MM.1S (cell line): ENCODE measurements at regions not wholly inside any gene's neighbourhood (a gene's known extent, or its start where the extent isn't known, plus 50 kb on each side); places are given as distances from the start of the nearest gene placed in this dataset.

Experiments
- DNase-seq: peaks from one replicate; pipeline ENCODE4 v3.0.0-alpha.2; 2015
- H2AFZ ChIP-seq: fragments of 300-600 bp; sonication (generic); 2 replicates; pipeline ENCODE4 v1.6.0; 2016; ENCODE audit warnings: antibody characterized with exemption, low read length
- H3F3A ChIP-seq: fragments of 300-600 bp; sonication (generic); 2 replicates; pipeline ENCODE4 v1.6.1; 2016; ENCODE audit warnings: mild to moderate bottlenecking, antibody characterized with exemption, low read length, moderate library complexity, mixed read lengths; ENCODE audit not compliant: insufficient read depth
- H3K27ac ChIP-seq: fragments of 300-600 bp; sonication (generic); 2 replicates; pipeline ENCODE4 v1.5.1; 2016; ENCODE audit warnings: mild to moderate bottlenecking, low read length
- H3K27me3 ChIP-seq: fragments of 300-600 bp; sonication (generic); replicated peaks from 2 replicates; pipeline ENCODE4 v1.6.0; 2016; ENCODE audit warnings: low read length; ENCODE audit not compliant: insufficient read depth
- H3K36me3 ChIP-seq: fragments of 300-600 bp; sonication (generic); replicated peaks from 2 replicates; pipeline ENCODE4 v1.6.1; 2016; ENCODE audit warnings: mild to moderate bottlenecking, low read length, mixed read lengths; ENCODE audit not compliant: insufficient read depth
- H3K4me1 ChIP-seq: fragments of 300-600 bp; sonication (generic); 2 replicates; pipeline ENCODE4 v1.6.1; 2016; ENCODE audit warnings: low read length, mixed read lengths
- H3K4me2 ChIP-seq: fragments of 300-600 bp; sonication (generic); 2 replicates; pipeline ENCODE4 v1.6.0; 2016; ENCODE audit warnings: low read depth, low read length
- H3K4me3 ChIP-seq: fragments of 300-600 bp; sonication (generic); 2 replicates; pipeline ENCODE4 v1.5.1; 2016; ENCODE audit warnings: low read length, mixed read lengths
- H3K79me2 ChIP-seq: fragments of 300-600 bp; sonication (generic); 2 replicates; pipeline ENCODE4 v1.6.1; 2016; ENCODE audit warnings: mixed run types, low read length, mixed read lengths
- H3K9ac ChIP-seq: fragments of 300-600 bp; sonication (generic); 2 replicates; pipeline ENCODE4 v1.6.1; 2016; ENCODE audit warnings: low read length, mixed read lengths
- H3K9me2 ChIP-seq: fragments of 300-600 bp; sonication (generic); replicated peaks from 2 replicates; pipeline ENCODE4 v1.6.1; 2016; ENCODE audit warnings: mild to moderate bottlenecking, low read length, mixed read lengths; ENCODE audit not compliant: insufficient read depth
- H3K9me3 ChIP-seq: fragments of 300-600 bp; sonication (generic); replicated peaks from 2 replicates; pipeline ENCODE4 v1.6.1; 2016; ENCODE audit warnings: mild to moderate bottlenecking, low read length, mixed read lengths; ENCODE audit not compliant: insufficient read depth
- H4K20me1 ChIP-seq: fragments of 300-600 bp; sonication (generic); 2 replicates; pipeline ENCODE4 v1.6.1; 2016; ENCODE audit warnings: mild to moderate bottlenecking, low read length, moderate library complexity, mixed read lengths; ENCODE audit not compliant: insufficient read depth
- EZH2 ChIP-seq: fragments of 300-600 bp; sonication (generic); optimal IDR thresholded peaks from 2 replicates; pipeline ENCODE3; 2017; ENCODE audit warnings: low read depth, mild to moderate bottlenecking, antibody characterized with exemption, low read length, mixed read lengths
- EZH2phosphoT487 ChIP-seq: fragments of 300-600 bp; sonication (generic); IDR thresholded peaks from 2 replicates; pipeline ENCODE4 v1.6.1; 2018; ENCODE audit warnings: antibody characterized with exemption, low read length
- TF ChIP-seq, protein P1 (sequence below): fragments of 300-600 bp; sonication (generic); IDR thresholded peaks from 2 replicates; pipeline ENCODE4 v1.5.1; 2016; ENCODE audit warnings: antibody characterized with exemption, low read length, mixed read lengths

DNA sequence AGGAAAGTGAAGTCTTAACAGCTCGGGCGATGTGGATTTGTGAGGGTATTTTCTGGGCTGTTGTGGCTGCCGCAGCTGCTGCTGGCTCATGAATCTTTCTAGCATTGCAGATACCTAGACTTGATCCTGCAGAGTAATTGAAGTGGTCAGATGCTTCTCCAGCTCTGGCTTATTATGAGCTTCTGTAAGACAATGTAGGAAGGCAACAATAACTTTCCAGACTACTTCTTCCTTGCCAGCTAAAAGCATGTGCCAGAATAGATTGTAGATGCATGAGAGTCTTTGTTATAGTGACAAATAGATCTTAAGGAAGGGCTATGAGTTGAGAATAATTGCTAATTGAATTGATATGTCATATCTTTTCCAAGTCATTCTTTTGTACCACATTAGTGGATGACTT, 461.4 kb upstream of the POT1 start:
- H4K20me1 ChIP-seq: no peaks in the 10 kb centered on the region
- no peak overlapping the region for H3K27ac ChIP-seq
- H3K79me2 ChIP-seq: no peaks in the 10 kb centered on the region
- no peak overlapping the region for H3K4me3 ChIP-seq
- H2AFZ ChIP-seq: no peak overlapping the region
- no peaks in the 10 kb centered on the region for H3K4me1 ChIP-seq
- H3K27me3 ChIP-seq: no peaks in the 10 kb centered on the region
- no peak overlapping the region for H3K9ac ChIP-seq
- no peaks in the 10 kb centered on the region for H3K9me3 ChIP-seq
- no peaks in the 10 kb centered on the region for H3K9me2 ChIP-seq
- no peak overlapping the region for H3K4me2 ChIP-seq
- H3F3A ChIP-seq: no peaks in the 10 kb centered on the region
- no peaks in the 10 kb centered on the region for H3K36me3 ChIP-seq
- TF ChIP-seq EZH2 (no peak), EZH2phosphoT487 (no peak)
- TF ChIP-seq, protein P1, sequence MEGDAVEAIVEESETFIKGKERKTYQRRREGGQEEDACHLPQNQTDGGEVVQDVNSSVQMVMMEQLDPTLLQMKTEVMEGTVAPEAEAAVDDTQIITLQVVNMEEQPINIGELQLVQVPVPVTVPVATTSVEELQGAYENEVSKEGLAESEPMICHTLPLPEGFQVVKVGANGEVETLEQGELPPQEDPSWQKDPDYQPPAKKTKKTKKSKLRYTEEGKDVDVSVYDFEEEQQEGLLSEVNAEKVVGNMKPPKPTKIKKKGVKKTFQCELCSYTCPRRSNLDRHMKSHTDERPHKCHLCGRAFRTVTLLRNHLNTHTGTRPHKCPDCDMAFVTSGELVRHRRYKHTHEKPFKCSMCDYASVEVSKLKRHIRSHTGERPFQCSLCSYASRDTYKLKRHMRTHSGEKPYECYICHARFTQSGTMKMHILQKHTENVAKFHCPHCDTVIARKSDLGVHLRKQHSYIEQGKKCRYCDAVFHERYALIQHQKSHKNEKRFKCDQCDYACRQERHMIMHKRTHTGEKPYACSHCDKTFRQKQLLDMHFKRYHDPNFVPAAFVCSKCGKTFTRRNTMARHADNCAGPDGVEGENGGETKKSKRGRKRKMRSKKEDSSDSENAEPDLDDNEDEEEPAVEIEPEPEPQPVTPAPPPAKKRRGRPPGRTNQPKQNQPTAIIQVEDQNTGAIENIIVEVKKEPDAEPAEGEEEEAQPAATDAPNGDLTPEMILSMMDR: no peak
- DNase-seq: no peak

DNA sequence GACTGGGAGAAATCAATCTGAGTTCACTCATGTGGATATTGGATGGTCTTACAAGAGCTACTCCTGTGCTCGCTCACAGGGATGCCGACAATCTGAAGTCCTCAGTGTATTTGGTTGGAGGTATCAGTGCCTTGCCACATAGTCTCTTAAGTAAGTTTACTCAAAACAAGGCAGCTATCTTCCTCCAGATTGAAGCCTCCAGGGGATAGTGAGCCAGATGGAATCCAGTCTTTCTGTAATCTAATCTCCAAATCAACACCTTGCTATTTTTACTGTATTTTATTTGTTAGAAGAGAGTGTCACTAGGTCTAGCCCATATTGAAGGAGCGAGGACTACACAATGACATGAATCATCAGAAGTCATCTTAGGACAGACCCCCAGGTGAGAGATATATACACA, 456.6 kb upstream of the POT1 start:
- no peak overlapping the region for H3K4me2 ChIP-seq
- no peaks in the 10 kb centered on the region for H3K36me3 ChIP-seq
- H3F3A ChIP-seq: no peaks in the 10 kb centered on the region
- no peak for DNase-seq
- no peaks in the 10 kb centered on the region for H3K4me1 ChIP-seq
- H3K9me3 ChIP-seq: no peaks in the 10 kb centered on the region
- TF ChIP-seq, protein P1: no peak
- TF ChIP-seq EZH2phosphoT487 (no peak), EZH2 (no peak)
- no peak overlapping the region for H3K4me3 ChIP-seq
- H2AFZ ChIP-seq: no peak overlapping the region
- H3K79me2 ChIP-seq: no peaks in the 10 kb centered on the region
- no peaks in the 10 kb centered on the region for H3K9me2 ChIP-seq
- H3K27ac ChIP-seq: no peak overlapping the region
- no peaks in the 10 kb centered on the region for H3K27me3 ChIP-seq
- no peaks in the 10 kb centered on the region for H4K20me1 ChIP-seq
- H3K9ac ChIP-seq: no peak overlapping the region

DNA sequence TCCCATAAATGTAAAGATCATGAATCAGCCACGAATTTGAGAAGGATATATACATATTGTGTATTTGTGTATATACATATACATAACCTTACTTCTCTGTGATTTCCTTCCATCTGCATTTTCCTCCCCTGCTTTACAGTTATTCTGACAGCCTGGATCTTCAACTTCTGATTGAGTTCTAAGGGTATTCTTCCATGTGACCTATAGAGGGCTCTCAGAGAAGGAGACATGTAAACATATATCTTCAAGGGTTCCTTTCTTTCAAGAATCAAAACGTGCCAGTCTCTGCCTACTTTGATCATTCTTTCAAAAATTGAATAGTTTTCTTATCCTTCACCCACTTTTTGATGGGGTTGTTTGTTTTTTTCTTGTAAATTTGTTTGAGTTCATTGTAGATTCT, 453.7 kb upstream of the POT1 start:
- Histone ChIP-seq H3F3A (no peaks in the 10 kb centered on the region), H4K20me1 (no peaks in the 10 kb centered on the region), H3K9me2 (no peaks in the 10 kb centered on the region), H3K9ac (no peak overlapping the region), H3K79me2 (no peaks in the 10 kb centered on the region), H3K4me2 (no peak overlapping the region), H3K4me1 (no peaks in the 10 kb centered on the region), H2AFZ (no peak overlapping the region), H3K4me3 (no peak overlapping the region), H3K9me3 (no peaks in the 10 kb centered on the region; the same call in 1 of the 2 replicates), H3K36me3 (no peaks in the 10 kb centered on the region), H3K27ac (no peak overlapping the region), H3K27me3 (no peaks in the 10 kb centered on the region)
- TF ChIP-seq, protein P1: peak; percentile 46
- no peak for TF ChIP-seq EZH2
- peak; percentile 43 for DNase-seq

DNA sequence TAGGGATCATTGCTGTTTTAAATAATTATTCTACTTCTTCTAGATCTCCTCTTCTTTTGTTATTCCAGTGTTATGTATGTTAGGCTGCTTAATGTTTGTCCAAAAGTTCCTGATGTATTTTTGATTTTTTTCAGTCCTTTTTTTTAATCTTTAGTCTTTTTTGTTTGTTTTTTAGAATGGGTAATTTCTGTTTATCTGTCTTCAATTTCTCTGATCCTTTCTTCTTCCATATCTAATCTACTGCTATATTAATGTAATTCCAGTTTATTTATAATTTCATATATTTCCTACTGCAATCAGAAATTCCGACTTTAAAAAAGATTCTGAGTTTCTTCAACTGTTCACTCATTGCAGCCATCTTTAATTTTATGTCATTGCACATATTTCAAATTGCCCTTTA, 452.8 kb upstream of the POT1 start:
- Histone ChIP-seq H3K4me1 (no peaks in the 10 kb centered on the region), H3K79me2 (no peaks in the 10 kb centered on the region), H3K27ac (no peak overlapping the region), H3K27me3 (no peaks in the 10 kb centered on the region), H3K36me3 (no peaks in the 10 kb centered on the region), H3F3A (no peaks in the 10 kb centered on the region), H3K9ac (no peak overlapping the region), H3K4me3 (no peak overlapping the region), H4K20me1 (no peaks in the 10 kb centered on the region), H3K9me2 (no peaks in the 10 kb centered on the region), H2AFZ (no peak overlapping the region), H3K4me2 (no peak overlapping the region), H3K9me3 (no peaks in the 10 kb centered on the region; the same call in 1 of the 2 replicates)
- no peak for DNase-seq
- TF ChIP-seq EZH2phosphoT487: no peak
- TF ChIP-seq, protein P1: no peak
- TF ChIP-seq EZH2: no peak
